Subcutaneous abdominal adipose tissue (tissue), 5 donors: ENCODE measurements at regions not wholly inside any gene's neighbourhood (a gene's known extent, or its start where the extent isn't known, plus 50 kb on each side); places are given as distances from the start of the nearest gene placed in this dataset.
"Not testable (repeated sequence)": the region's sequence is repeated elsewhere in the genome, so short reads cannot be mapped to it uniquely, and the experiment has no call there.

Experiments used
- H3K27ac ChIP-seq: one replicate; pipeline ENCODE4 v1.7.0; 2013; ENCODE audit warnings: low read depth, mild to moderate bottlenecking, inconsistent platforms, low read length, moderate library complexity
- H3K27me3 ChIP-seq, 5 donors: one replicate each; pipeline ENCODE4 v1.7.0; 2013; ENCODE audit warnings: low read length in 5 of 5, inconsistent platforms in 1 of 5; ENCODE audit not compliant: control insufficient read depth in 5 of 5, insufficient read depth in 4 of 5
- H3K36me3 ChIP-seq, 5 donors: one replicate each; pipeline ENCODE4 v1.7.0; 2013; ENCODE audit warnings: low read length in 5 of 5; ENCODE audit not compliant: control insufficient read depth in 5 of 5, insufficient read depth in 5 of 5
- H3K4me1 ChIP-seq, 5 donors: one replicate each; pipeline ENCODE4 v1.7.0; 2013; ENCODE audit warnings: low read length in 5 of 5, mild to moderate bottlenecking in 3 of 5, moderate library complexity in 1 of 5; ENCODE audit not compliant: control insufficient read depth in 5 of 5, insufficient read depth in 5 of 5
- H3K4me3 ChIP-seq, 5 donors: one replicate each; pipeline ENCODE4 v1.7.0; 2013; ENCODE audit warnings: low read length in 5 of 5, low read depth in 1 of 5
- H3K9ac ChIP-seq, 5 donors: one replicate each; pipeline ENCODE4 v1.7.0; 2013; ENCODE audit warnings: low read length in 5 of 5, mild to moderate bottlenecking in 4 of 5, moderate library complexity in 3 of 5
- H3K9me3 ChIP-seq, 5 donors: one replicate each; pipeline ENCODE4 v1.7.0; 2013; ENCODE audit warnings: low read length in 5 of 5; ENCODE audit not compliant: control insufficient read depth in 5 of 5
- donor health status: healthy.
- donor health status: healthy.
- donor health status: healthy.
- donor health status: healthy.
- donor health status: healthy.

DNA sequence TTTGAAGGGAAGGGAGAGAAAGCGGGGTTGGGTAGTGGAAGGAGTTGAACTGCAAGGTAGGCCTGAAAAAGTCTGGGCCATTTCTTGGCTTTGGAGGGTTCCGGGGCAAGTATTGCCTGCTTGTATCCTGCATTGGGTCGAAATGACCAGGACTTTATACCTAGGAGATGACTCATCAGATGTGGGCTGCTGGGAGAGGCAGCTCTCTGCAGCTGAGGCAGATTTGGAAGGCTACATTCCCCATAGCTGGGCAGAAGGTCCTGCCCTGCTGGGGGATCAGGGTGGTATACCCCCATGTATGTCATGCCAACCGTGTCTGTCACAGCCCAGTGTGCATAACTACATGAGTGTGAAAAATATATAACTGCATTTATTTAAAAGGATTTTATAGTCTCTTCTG, 171.8 kb upstream of the SPRED2 start:
- Histone ChIP-seq H3K4me3 (no peak overlapping the region), H3K27ac (no peak overlapping the region), H3K9ac (no peak overlapping the region), H3K27me3 (peaks cover 0 to 3% (median 0%) of the 10 kb centered on the region in 5 donors), H3K4me1 (peaks cover 0 to 8% (median 0%) of the 10 kb centered on the region in 5 donors), H3K9me3 (no peaks in the 10 kb centered on the region), H3K36me3 (no peaks in the 10 kb centered on the region)

DNA sequence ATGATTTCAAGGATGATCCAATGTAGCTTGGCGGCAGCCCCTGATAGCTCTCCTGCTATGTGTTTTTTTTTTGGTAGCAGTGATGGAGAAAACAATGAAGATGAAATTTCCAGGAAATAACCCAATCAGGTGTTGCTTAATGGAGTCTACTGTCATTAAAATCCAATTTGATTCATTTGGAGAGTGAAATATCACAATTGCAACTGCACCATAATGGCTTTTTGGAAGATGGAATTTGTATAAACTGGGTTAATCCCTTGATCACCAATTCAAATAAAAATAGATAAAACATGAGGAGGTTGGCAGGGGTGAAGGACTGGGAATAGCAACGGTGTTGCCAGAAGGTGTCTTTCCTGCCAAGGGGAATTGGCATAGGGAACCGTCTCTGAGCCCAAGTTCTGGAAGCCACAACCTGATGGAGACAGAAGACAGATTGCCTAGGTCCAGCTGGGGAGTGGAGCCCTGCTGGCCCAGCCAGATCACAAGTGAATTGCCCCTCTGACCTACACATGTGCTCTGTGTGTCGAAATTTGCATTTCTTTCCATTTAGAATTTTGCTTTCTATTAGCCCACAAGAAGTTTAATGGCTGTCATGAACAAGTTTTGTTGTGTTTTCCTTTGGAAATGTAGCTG, 170.3 kb upstream of the SPRED2 start:
- Histone ChIP-seq H3K36me3 (no peaks in the 10 kb centered on the region), H3K9ac (no peak overlapping the region), H3K27me3 (no peaks in the 10 kb centered on the region), H3K9me3 (no peaks in the 10 kb centered on the region), H3K4me1 (peaks cover 0 to 8% (median 0%) of the 10 kb centered on the region in 5 donors), H3K4me3 (no peak overlapping the region), H3K27ac (no peak overlapping the region)

DNA sequence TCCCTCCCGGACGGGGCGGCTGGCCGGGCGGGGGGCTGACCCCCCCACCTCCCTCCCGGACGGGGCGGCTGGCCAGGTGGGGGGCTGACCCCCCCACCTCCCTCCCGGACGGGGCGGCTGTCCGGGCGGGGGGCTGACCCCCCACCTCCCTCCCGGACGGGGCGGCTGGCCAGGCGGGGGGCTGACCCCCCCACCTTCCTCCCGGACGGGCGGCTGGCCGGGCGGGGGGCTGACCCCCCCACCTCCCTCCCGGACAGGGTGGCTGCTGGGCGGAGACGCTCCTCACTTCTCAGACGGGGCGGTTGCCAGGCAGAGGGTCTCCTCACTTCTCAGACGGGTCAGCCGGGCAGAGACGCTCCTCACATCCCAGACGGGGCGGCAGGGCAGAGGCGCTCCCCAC, 168.5 kb upstream of the SPRED2 start:
- H3K36me3 ChIP-seq, H3K27ac ChIP-seq, H3K9me3 ChIP-seq, H3K27me3 ChIP-seq, H3K9ac ChIP-seq, H3K4me3 ChIP-seq: not testable (repeated sequence)
- H3K4me1 ChIP-seq = peaks cover 0 to 13% (median 1%) of the 10 kb centered on the region in 5 donors

DNA sequence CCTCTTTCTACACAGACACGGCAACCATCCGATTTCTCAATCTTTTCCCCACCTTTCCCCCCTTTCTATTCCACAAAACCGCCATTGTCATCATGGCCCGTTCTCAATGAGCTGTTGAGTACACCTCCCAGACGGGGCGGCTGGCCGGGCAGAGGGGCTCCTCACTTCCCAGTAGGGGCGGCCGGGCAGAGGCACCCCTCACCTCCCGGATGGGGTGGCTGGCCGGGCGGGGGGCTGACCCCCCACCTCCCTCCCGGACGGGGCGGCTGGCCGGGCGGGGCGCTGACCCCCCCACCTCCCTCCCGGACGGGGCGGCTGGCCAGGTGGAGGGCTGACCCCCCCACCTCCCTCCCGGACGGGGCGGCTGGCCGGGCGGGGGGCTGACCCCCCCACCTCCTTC, 168.0 kb upstream of the SPRED2 start:
- H3K4me1 ChIP-seq = peaks cover 0 to 16% (median 5%) of the 10 kb centered on the region in 5 donors
- not testable (repeated sequence) for H3K36me3 ChIP-seq, H3K27me3 ChIP-seq, H3K9me3 ChIP-seq, H3K9ac ChIP-seq, H3K4me3 ChIP-seq, H3K27ac ChIP-seq

DNA sequence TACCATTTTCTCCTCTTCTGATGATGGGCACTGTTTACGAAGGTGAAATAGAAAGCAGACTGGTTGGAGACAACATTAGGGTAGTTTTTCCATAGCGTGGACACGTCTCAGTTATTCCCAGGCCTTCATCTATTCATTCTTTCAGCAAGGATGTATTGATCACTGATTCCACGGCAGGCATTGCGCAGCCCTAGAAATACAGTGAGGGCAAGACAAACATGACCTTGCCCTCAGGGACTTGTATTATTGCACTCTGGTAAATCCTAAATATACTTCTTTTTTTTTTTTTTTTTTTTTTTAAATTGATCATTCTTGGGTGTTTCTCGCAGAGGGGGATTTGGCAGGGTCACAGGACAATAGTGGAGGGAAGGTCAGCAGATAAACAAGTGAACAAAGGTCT, 167.3 kb upstream of the SPRED2 start:
- Histone ChIP-seq H3K9ac (no peak overlapping the region), H3K4me3 (no peak overlapping the region), H3K4me1 (peaks cover 0 to 16% (median 5%) of the 10 kb centered on the region in 5 donors), H3K27me3 (no peaks in the 10 kb centered on the region), H3K9me3 (no peaks in the 10 kb centered on the region), H3K27ac (no peak overlapping the region), H3K36me3 (no peaks in the 10 kb centered on the region)

DNA sequence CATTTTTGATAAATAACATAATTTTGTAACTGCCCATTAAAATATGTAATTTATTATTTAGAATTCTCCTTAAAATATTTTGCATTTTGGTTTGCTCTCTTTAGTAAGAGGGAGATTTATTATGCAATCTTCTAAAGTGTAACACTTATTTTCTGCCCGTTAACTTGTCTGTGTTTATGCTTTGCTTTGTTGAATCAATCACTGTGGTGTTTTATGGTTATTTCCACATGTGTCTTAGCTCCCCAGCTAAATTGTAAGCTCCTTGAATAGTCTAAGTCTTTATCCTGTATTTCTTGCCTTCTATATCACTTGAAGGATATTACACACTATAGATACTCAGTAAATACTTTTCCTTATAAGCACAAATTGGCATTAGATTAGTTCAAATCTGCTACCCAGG, 166.6 kb upstream of the SPRED2 start:
- Histone ChIP-seq H3K4me3 (no peak overlapping the region), H3K4me1 (peaks cover 0 to 16% (median 5%) of the 10 kb centered on the region in 5 donors), H3K9me3 (no peaks in the 10 kb centered on the region), H3K27me3 (no peaks in the 10 kb centered on the region), H3K27ac (no peak overlapping the region), H3K36me3 (no peaks in the 10 kb centered on the region), H3K9ac (no peak overlapping the region)

DNA sequence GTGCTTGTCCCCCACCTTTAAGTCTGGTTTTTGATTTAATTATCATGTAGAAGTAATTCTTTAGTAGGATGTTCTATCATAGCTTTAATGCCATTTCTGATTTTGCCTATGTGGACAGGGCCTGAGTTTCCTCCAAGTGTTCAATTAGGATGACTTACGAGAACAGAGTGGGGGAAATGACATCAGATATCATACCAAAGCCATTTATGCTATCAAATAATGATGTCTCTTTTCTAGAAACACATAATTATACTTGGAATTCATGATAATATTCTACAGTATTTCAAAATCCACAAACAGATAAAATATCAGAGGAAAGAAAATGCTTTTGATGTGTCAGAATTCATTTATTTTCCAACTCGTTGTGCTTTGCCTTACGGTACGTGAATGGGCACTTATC, 165.9 kb upstream of the SPRED2 start:
- H3K9me3 ChIP-seq = no peaks in the 10 kb centered on the region
- no peak overlapping the region for H3K9ac ChIP-seq
- H3K36me3 ChIP-seq = no peaks in the 10 kb centered on the region
- no peak overlapping the region for H3K4me3 ChIP-seq
- H3K4me1 ChIP-seq = peaks cover 0 to 16% (median 5%) of the 10 kb centered on the region in 5 donors
- no peak overlapping the region for H3K27ac ChIP-seq
- H3K27me3 ChIP-seq = no peaks in the 10 kb centered on the region

DNA sequence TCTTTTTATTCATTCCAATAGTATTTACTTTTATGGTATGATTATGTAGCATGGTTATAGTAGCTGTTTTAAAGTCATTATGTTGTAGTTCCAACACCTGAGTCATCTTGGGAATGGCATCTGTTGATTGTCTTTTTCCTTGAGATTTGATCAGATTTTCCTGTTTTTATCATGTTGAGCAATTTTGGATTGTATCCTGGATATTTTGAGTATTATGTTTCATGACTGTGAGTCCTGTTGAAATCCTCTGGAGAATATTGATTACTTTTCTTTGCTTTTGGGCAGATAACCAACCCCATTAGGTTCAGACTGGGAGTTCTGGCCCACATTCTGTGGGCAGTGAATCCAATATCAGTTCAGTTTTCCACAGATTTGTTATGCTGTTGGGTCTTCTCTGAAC, 163.2 kb upstream of the SPRED2 start:
- H3K9ac ChIP-seq = no peak overlapping the region
- H3K36me3 ChIP-seq = no peaks in the 10 kb centered on the region
- peak overlapping the region; percentile 8 for H3K27ac ChIP-seq
- no peak overlapping the region for H3K4me3 ChIP-seq
- no peaks in the 10 kb centered on the region for H3K9me3 ChIP-seq
- peaks cover 0 to 8% (median 5%) of the 10 kb centered on the region in 5 donors for H3K4me1 ChIP-seq
- H3K27me3 ChIP-seq = no peaks in the 10 kb centered on the region

DNA sequence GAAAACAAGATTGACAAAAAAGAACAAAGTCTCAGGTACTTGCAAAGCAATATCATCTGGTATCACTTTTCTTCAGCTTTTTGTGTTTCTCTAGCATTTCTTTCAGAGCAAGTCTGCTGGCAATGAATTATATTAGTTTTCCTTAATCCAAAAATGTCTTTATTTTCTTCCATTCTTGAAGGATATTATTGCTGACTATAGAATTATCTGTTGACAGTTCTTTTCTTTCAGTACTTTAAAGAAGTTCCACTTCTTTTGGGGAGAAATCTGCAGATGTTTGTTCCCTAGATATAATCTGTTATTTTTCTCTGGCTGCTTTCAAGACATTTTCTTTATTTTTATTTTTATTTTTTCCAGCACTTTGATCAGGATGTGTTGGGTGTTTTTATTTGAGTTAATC, 161.8 kb upstream of the SPRED2 start:
- H3K4me3 ChIP-seq = no peak overlapping the region
- H3K27me3 ChIP-seq = no peaks in the 10 kb centered on the region
- H3K9ac ChIP-seq = no peak overlapping the region
- no peak overlapping the region for H3K27ac ChIP-seq
- H3K36me3 ChIP-seq = no peaks in the 10 kb centered on the region
- peaks cover 0 to 8% (median 5%) of the 10 kb centered on the region in 5 donors for H3K4me1 ChIP-seq
- H3K9me3 ChIP-seq = no peaks in the 10 kb centered on the region

DNA sequence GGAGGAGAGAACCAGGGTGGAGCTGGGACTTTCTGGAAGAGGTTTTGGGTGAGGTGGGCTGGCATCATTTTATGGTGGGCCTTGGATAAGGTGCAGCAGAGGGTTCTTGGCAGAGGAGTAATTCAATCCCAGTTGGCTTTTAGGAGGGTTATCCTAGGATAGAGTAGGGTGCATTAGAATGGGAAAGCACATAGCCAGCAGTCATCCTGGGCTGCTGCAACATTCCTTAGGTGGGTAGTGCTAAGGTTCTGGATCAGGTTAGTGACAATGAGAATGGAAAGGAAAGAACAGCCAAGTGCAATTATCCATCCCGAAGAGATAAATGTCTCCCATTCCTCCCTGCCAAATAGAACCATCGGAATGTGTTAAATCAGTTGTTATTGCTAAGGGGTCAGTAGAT, 157.3 kb upstream of the SPRED2 start:
- H3K9ac ChIP-seq = no peak overlapping the region
- H3K4me3 ChIP-seq = no peak overlapping the region
- no peaks in the 10 kb centered on the region for H3K27me3 ChIP-seq
- no peaks in the 10 kb centered on the region for H3K36me3 ChIP-seq
- no peak overlapping the region for H3K27ac ChIP-seq
- H3K9me3 ChIP-seq = peaks cover 0 to 2% (median 0%) of the 10 kb centered on the region in 5 donors
- no peaks in the 10 kb centered on the region for H3K4me1 ChIP-seq
